Gastroesophageal sphincter (tissue), 3 donors: ENCODE measurements at regions not wholly inside any gene's neighbourhood (a gene's known extent, or its start where the extent isn't known, plus 50 kb on each side); places are given as distances from the start of the nearest gene placed in this dataset.

Experiments used
- CTCF ChIP-seq, 4 experiments: fragments of 200-600 bp in 2 of 4; fragments of 450-650 bp in 2 of 4; sonication (generic) in 1 of 4; IDR thresholded peaks; one replicate each; pipeline ENCODE4 v1.5.1; 2017 to 2019; ENCODE audit warnings: antibody characterized with exemption in 4 of 4, mild to moderate bottlenecking in 2 of 4, moderate library complexity in 2 of 4
- EP300 ChIP-seq: sonication (generic); formaldehyde crosslinking; IDR thresholded peaks from one replicate; pipeline ENCODE4 v1.6.1; 2017; ENCODE audit warnings: antibody characterized with exemption, mild to moderate bottlenecking
- POLR2A ChIP-seq, 2 donors: fragments of 450-650 bp; IDR thresholded peaks; one replicate each; pipeline ENCODE4 v1.6.1; 2017; ENCODE audit warnings: antibody characterized with exemption in 2 of 2, mild to moderate bottlenecking in 2 of 2, moderate library complexity in 1 of 2
- POLR2AphosphoS5 ChIP-seq: sonication (generic); formaldehyde crosslinking; IDR thresholded peaks from one replicate; pipeline ENCODE4 v1.6.1; 2017; ENCODE audit warnings: antibody characterized with exemption

- TF ChIP-seq CTCF (IDR thresholded peaks at IDR 0.05) = no peak
- no peak for TF ChIP-seq POLR2A (IDR thresholded peaks at IDR 0.05)
- TF ChIP-seq EP300 = no peak
- no peak for TF ChIP-seq POLR2AphosphoS5
Measured at GRCh38 chr5:68011259-68011760, 204.2 kb upstream of the PIK3R1 start.
